SH-SY5Y (cell line): ENCODE measurements at regions not wholly inside any gene's neighbourhood (a gene's known extent, or its start where the extent isn't known, plus 50 kb on each side); places are given as distances from the start of the nearest gene placed in this dataset.

Experiments
- GATA2 ChIP-seq: IDR thresholded peaks from 2 replicates; pipeline ENCODE4 v1.6.1; 2011; ENCODE audit warnings: mild to moderate bottlenecking, low read depth, low read length
- GATA3 ChIP-seq: IDR thresholded peaks from 2 replicates; pipeline ENCODE4 v1.6.1; 2011; ENCODE audit warnings: low read depth, mild to moderate bottlenecking, low read length, moderate library complexity

DNA sequence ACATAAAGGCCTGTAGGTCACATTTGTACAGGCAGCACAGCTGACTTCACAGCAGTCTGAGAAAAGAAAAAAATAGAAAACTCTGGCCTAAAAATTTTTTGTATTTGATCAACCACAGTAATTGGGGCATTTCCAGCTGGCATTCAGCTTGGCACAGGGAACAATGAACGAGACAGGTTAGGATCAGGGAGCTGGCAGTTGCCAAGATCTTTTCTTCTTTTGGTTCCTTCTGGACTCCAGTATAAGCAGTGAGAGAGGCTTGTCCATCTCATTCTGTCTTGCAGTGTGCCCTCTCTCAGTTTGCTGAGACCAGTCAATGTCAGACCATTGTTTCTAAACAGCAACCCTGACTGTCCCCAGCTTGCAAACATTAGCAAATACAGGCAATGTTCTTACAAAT is 601.1 kb downstream of the TLR4 start:
- no peak for TF ChIP-seq GATA2
- no peak for TF ChIP-seq GATA3
